K562 (cell line): ENCODE measurements at regions not wholly inside any gene's neighbourhood (a gene's known extent, or its start where the extent isn't known, plus 50 kb on each side); places are given as distances from the start of the nearest gene placed in this dataset.

Experiments used
- CHD2 ChIP-seq: IDR thresholded peaks from 2 replicates; pipeline ENCODE4 v1.6.1; 2011; ENCODE audit warnings: low read depth, low read length
- CHD4 ChIP-seq: fragments of 200-600 bp; sonication (generic); IDR thresholded peaks from 3 replicates; pipeline ENCODE4 v1.6.1; 2012; ENCODE audit warnings: low read depth, mild to moderate bottlenecking, mixed read lengths, low read length, inconsistent platforms; ENCODE audit not compliant: insufficient read depth, insufficient replicate concordance, poor library complexity, severe bottlenecking
- CREB5 ChIP-seq: fragments of 250-450 bp; sonication (Bioruptor Pico); IDR thresholded peaks from 2 replicates; pipeline ENCODE4 v1.5.0; 2020; ENCODE audit warnings: mild to moderate bottlenecking
- RBM22 ChIP-seq: fragments of 200-400 bp; formaldehyde crosslinking; IDR thresholded peaks from 2 replicates; pipeline ENCODE4 v1.6.1; 2018; ENCODE audit warnings: low read length, low read depth; ENCODE audit not compliant: poor library complexity, severe bottlenecking
- RBM39 ChIP-seq: fragments of 200-400 bp; formaldehyde crosslinking; optimal IDR thresholded peaks from 2 replicates; pipeline ENCODE3; 2018; ENCODE audit warnings: low read depth, low read length
- RCOR1 ChIP-seq, 2 experiments: IDR thresholded peaks; 2 replicates each; pipeline ENCODE4 v1.6.1; 2012; ENCODE audit warnings: low read depth in 2 of 2, low read length in 2 of 2, borderline replicate concordance in 1 of 2, improper control_type of control experiment in 1 of 2
- SRSF3 ChIP-seq: fragments of 200-400 bp; formaldehyde crosslinking; IDR thresholded peaks from 2 replicates; pipeline ENCODE4 v1.6.1; 2016; ENCODE audit warnings: mild to moderate bottlenecking, low read length, moderate library complexity; ENCODE audit not compliant: insufficient read depth
- TF ChIP-seq, protein P1 (sequence below): sonication (generic); formaldehyde crosslinking; IDR thresholded peaks from 2 replicates; pipeline ENCODE4 v1.9.0; 2022; ENCODE audit warnings: mild to moderate bottlenecking, missing genetic modification reagents

DNA sequence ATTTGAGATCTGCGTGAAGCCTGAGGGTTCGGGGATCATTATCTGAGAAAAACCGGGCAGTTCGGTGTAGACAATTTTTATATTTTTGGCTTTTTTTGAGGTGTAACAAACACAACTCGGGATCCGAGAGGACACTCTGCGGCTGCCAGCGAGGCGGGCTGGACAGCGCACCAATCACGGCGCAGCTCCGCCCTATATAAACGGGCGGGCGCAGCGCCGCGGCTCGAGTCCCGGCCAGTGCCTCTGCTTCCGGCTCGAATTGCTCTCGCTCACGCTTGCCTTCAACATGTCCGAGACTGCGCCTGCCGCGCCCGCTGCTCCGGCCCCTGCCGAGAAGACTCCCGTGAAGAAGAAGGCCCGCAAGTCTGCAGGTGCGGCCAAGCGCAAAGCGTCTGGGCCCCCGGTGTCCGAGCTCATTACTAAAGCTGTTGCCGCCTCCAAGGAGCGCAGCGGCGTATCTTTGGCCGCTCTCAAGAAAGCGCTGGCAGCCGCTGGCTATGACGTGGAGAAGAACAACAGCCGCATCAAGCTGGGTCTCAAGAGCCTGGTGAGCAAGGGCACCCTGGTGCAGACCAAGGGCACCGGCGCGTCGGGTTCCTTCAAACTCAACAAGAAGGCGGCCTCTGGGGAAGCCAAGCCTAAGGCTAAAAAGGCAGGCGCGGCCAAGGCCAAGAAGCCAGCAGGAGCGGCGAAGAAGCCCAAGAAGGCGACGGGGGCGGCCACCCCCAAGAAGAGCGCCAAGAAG lies 69.0 kb downstream of the HFE start (continued):
- TF ChIP-seq SRSF3 (no peak), RBM39 (peak; percentile 55), CHD4 (no peak), CHD2 (0 out of 2 replicates have a peak, but pooled peaks have one; percentile 59), RCOR1 (IDR thresholded peaks at IDR 0.05; ENCODE audit: borderline replicate concordance in 1 of 2, low read depth in 2 of 2, low read length in 2 of 2) (peak in 1 of 2 experiments; percentile 24; a peak in 1 of 4 replicates), CREB5 (CRISPR knock-in tag) (no peak), RBM22 (peak; percentile 97)
- TF ChIP-seq, protein P1, sequence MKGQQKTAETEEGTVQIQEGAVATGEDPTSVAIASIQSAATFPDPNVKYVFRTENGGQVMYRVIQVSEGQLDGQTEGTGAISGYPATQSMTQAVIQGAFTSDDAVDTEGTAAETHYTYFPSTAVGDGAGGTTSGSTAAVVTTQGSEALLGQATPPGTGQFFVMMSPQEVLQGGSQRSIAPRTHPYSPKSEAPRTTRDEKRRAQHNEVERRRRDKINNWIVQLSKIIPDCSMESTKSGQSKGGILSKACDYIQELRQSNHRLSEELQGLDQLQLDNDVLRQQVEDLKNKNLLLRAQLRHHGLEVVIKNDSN (CRISPR knock-in tag): peak; percentile 42; the same call in 1 of the 2 replicates
